B cell (primary cell): ENCODE measurements at regions not wholly inside any gene's neighbourhood (a gene's known extent, or its start where the extent isn't known, plus 50 kb on each side); places are given as distances from the start of the nearest gene placed in this dataset.

Experiments used
- ATAC-seq: fragments of 200-7000 bp; cut with Tn5 transposase; one replicate; pipeline ENCODE4 v1.10.0; 2021; ENCODE audit warnings: low read depth, mild to moderate bottlenecking, moderate number of reproducible peaks, moderate library complexity
- CTCF ChIA-PET: fragments of 350-600 bp; sonication (Branson Sonifier 250); formaldehyde crosslinking; loops from one replicate; lab custom pipeline; 2021; ENCODE audit warnings: antibody characterized with exemption, inconsistent platforms; lab: Charles Lee
- POLR2A ChIA-PET: fragments of 350-600 bp; sonication (Branson Sonifier 250); formaldehyde crosslinking; loops from one replicate; lab custom pipeline; 2021; ENCODE audit warnings: antibody characterized with exemption; lab: Charles Lee
- DNase-seq: peaks from one replicate; pipeline ENCODE4 v3.0.0; 2013
- H2AFZ ChIP-seq: 2 replicates; pipeline ENCODE4 v1.6.1; 2012; ENCODE audit warnings: mild to moderate bottlenecking, low read depth, low read length; ENCODE audit not compliant: insufficient read depth, poor library complexity, severe bottlenecking
- H3K27ac ChIP-seq, 2 donors: 1 replicate in 1 of 2; 2 replicates in 1 of 2; pipeline ENCODE4 v1.5.1; 2012 to 2013; ENCODE audit warnings: low read length in 2 of 2, mild to moderate bottlenecking in 2 of 2, moderate library complexity in 1 of 2
- H3K27me3 ChIP-seq, 4 experiments: fragments of 200-600 bp in 1 of 4; sonication (generic) in 1 of 4; replicated peaks in 1 of 4; 1 replicate in 2 of 4; 2 replicates in 2 of 4; pipeline versions ENCODE4 v1.6.1 to v1.7.0; 2013 to 2016; ENCODE audit warnings: low read length in 3 of 4, mild to moderate bottlenecking in 2 of 4, mixed read lengths in 1 of 4, moderate library complexity in 1 of 4; ENCODE audit not compliant: insufficient read depth in 4 of 4, control insufficient read depth in 3 of 4; ENCODE audit errors: control extremely low read depth in 1 of 4
- H3K36me3 ChIP-seq, 2 experiments: replicated peaks in 1 of 2; 1 replicate in 1 of 2; 2 replicates in 1 of 2; pipeline versions ENCODE4 v1.6.1 to v1.7.1; 2013; ENCODE audit warnings: low read length in 1 of 2; ENCODE audit not compliant: insufficient read depth in 2 of 2, control insufficient read depth in 1 of 2; ENCODE audit errors: control extremely low read depth in 1 of 2, extremely low read depth in 1 of 2
- H3K4me1 ChIP-seq, 2 donors: fragments of 200-600 bp in 1 of 2; sonication (generic) in 1 of 2; 1 replicate in 1 of 2; 2 replicates in 1 of 2; pipeline versions ENCODE4 v1.5.1 to v1.6.1; 2013 to 2017; ENCODE audit warnings: low read length in 2 of 2; ENCODE audit not compliant: control insufficient read depth in 2 of 2, insufficient read depth in 2 of 2
- H3K4me2 ChIP-seq: replicated peaks from 2 replicates; pipeline ENCODE3; 2012; ENCODE audit warnings: mild to moderate bottlenecking, low read depth, low read length; ENCODE audit not compliant: poor library complexity, severe bottlenecking
- H3K4me3 ChIP-seq, 5 experiments: fragments of 200-600 bp in 1 of 5; sonication (generic) in 1 of 5; 1 replicate in 3 of 5; 2 replicates in 2 of 5; pipeline versions ENCODE4 v1.5.1 to v1.7.0; 2011 to 2016; ENCODE audit warnings: low read length in 4 of 5, mild to moderate bottlenecking in 4 of 5, low read depth in 2 of 5, control low read depth in 1 of 5, moderate library complexity in 1 of 5; ENCODE audit not compliant: insufficient read depth in 1 of 5; ENCODE audit errors: control extremely low read depth in 1 of 5, extremely low read depth in 1 of 5
- H3K79me2 ChIP-seq: fragments of 200-600 bp; sonication (generic); one replicate; pipeline ENCODE4 v1.6.0; 2016; ENCODE audit warnings: low read length; ENCODE audit not compliant: control insufficient read depth, insufficient read depth
- H3K9ac ChIP-seq: fragments of 200-600 bp; sonication (generic); 2 replicates; pipeline ENCODE4 v1.6.1; 2017; ENCODE audit warnings: mild to moderate bottlenecking, low read length, moderate library complexity
- H3K9me3 ChIP-seq, 3 donors: one replicate each; pipeline versions ENCODE4 v1.6.1 to v1.7.1; 2013; ENCODE audit warnings: low read length in 2 of 3; ENCODE audit not compliant: control insufficient read depth in 2 of 3, insufficient read depth in 1 of 3; ENCODE audit errors: control extremely low read depth in 1 of 3
- H4K20me1 ChIP-seq: 2 replicates; pipeline ENCODE4 v1.6.0; 2012; ENCODE audit warnings: mild to moderate bottlenecking, low read length; ENCODE audit not compliant: insufficient read depth, control insufficient read depth, poor library complexity, severe bottlenecking
- H3K27ac Mint-ChIP-seq: one replicate; pipeline ENCODE4 v1.8.0; 2021; ENCODE audit warnings: mixed read lengths
- H3K27me3 Mint-ChIP-seq: one replicate; pipeline ENCODE4 v1.8.0; 2021; ENCODE audit warnings: mixed read lengths
- H3K4me1 Mint-ChIP-seq: one replicate; pipeline ENCODE4 v1.8.0; 2021; ENCODE audit warnings: mixed read lengths
- H3K4me3 Mint-ChIP-seq: one replicate; pipeline ENCODE4 v1.8.0; 2021; ENCODE audit warnings: mixed read lengths
- H3K9me3 Mint-ChIP-seq: one replicate; pipeline ENCODE4 v1.8.0; 2022; ENCODE audit warnings: mixed read lengths; ENCODE audit not compliant: insufficient read depth
- EZH2 ChIP-seq: IDR thresholded peaks from 2 replicates; pipeline ENCODE4 v1.6.1; 2012; ENCODE audit warnings: borderline replicate concordance, low read depth, mild to moderate bottlenecking, moderate library complexity, low read length; ENCODE audit not compliant: insufficient read depth, poor library complexity, severe bottlenecking
- WGBS: methylation state at CpG from one replicate; pipeline ENCODE4 v1.1.5; 2013; ENCODE audit warnings: missing lambda C conversion rate; ENCODE audit not compliant: insufficient coverage; 5-methylcytosine and 5-hydroxymethylcytosine counted together
- intact Hi-C: fragments of 100-400 bp; cut with micrococcal nuclease; formaldehyde crosslinking; loops from one replicate; pipeline ENCODE4 v1.10.0; 2022
- TF ChIP-seq, protein P1 (sequence below): fragments of 200-600 bp; IDR thresholded peaks from one replicate; pipeline ENCODE4 v1.8.0; 2022; ENCODE audit warnings: antibody characterized with exemption, mild to moderate bottlenecking

DNA sequence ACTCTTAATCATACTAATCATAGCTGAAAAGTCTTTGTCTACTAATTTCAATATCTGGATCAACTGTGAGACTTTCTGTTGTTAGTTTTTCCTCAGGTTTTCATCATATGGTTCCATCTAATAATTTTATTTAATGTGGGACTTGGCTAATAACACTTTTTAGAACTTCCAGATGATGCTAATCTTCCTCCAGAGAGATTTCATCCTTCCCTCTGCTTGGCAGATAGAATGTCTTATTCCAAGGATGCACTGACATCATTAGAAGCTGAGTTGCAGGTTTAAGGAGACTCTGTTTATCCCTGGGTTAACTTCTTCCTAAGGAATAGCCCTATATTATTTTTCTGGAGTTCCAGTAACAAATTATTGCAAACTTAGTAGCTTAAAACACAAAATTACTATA is 325.6 kb downstream of the COG6 start:
- intact Hi-C loops = no loop called here
- TF ChIP-seq EZH2 = no peak
- TF ChIP-seq, protein P1, sequence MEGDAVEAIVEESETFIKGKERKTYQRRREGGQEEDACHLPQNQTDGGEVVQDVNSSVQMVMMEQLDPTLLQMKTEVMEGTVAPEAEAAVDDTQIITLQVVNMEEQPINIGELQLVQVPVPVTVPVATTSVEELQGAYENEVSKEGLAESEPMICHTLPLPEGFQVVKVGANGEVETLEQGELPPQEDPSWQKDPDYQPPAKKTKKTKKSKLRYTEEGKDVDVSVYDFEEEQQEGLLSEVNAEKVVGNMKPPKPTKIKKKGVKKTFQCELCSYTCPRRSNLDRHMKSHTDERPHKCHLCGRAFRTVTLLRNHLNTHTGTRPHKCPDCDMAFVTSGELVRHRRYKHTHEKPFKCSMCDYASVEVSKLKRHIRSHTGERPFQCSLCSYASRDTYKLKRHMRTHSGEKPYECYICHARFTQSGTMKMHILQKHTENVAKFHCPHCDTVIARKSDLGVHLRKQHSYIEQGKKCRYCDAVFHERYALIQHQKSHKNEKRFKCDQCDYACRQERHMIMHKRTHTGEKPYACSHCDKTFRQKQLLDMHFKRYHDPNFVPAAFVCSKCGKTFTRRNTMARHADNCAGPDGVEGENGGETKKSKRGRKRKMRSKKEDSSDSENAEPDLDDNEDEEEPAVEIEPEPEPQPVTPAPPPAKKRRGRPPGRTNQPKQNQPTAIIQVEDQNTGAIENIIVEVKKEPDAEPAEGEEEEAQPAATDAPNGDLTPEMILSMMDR = no peak
- H3K27me3 ChIP-seq = no peaks in the 10 kb centered on the region
- no peaks in the 10 kb centered on the region for H3K4me1 ChIP-seq
- DNase-seq (no peak), ATAC-seq (no peak)
- Mint-ChIP-seq H3K4me1 (no peaks in the 10 kb centered on the region), H3K4me3 (no peak overlapping the region), H3K27ac (no peak overlapping the region), H3K27me3 (peaks cover 19% of the 10 kb centered on the region), H3K9me3 (no peaks in the 10 kb centered on the region)
- no peaks in the 10 kb centered on the region for H3K79me2 ChIP-seq
- no peaks in the 10 kb centered on the region for H4K20me1 ChIP-seq
- H3K9ac ChIP-seq = no peak overlapping the region
- H2AFZ ChIP-seq = no peak overlapping the region
- POLR2A ChIA-PET = no interaction called here
- H3K4me3 ChIP-seq = no peak overlapping the region
- no peak overlapping the region for H3K27ac ChIP-seq
- no peak overlapping the region for H3K4me2 ChIP-seq
- CTCF ChIA-PET = no interaction called here
- H3K9me3 ChIP-seq = no peaks in the 10 kb centered on the region
- no peaks in the 10 kb centered on the region for H3K36me3 ChIP-seq

GRCh38 chr13:39982745-39983144 is 327.3 kb downstream of the COG6 start:
- Histone ChIP-seq H3K9ac (no peak overlapping the region), H3K27ac (no peak overlapping the region), H3K9me3 (no peaks in the 10 kb centered on the region), H3K4me1 (no peaks in the 10 kb centered on the region), H3K36me3 (no peaks in the 10 kb centered on the region), H3K27me3 (no peaks in the 10 kb centered on the region), H3K4me3 (no peak overlapping the region), H4K20me1 (no peaks in the 10 kb centered on the region), H3K79me2 (no peaks in the 10 kb centered on the region), H2AFZ (no peak overlapping the region), H3K4me2 (no peak overlapping the region)
- no peaks in the 10 kb centered on the region for H3K9me3 Mint-ChIP-seq
- H3K27ac Mint-ChIP-seq = no peak overlapping the region
- no peaks in the 10 kb centered on the region for H3K4me1 Mint-ChIP-seq
- ChIA-PET CTCF (no interaction called here), POLR2A (no interaction called here)
- TF ChIP-seq EZH2 = no peak
- TF ChIP-seq, protein P1 = no peak
- no peak overlapping the region for H3K4me3 Mint-ChIP-seq
- WGBS = 96% methylated on average over 3 of the region's 4 CpGs
- DNase-seq (no peak), ATAC-seq (no peak)
- peaks cover 19% of the 10 kb centered on the region for H3K27me3 Mint-ChIP-seq
- intact Hi-C loops = no loop called here
